Upper lobe of right lung (tissue), 1 donor: ENCODE measurements at regions not wholly inside any gene's neighbourhood (a gene's known extent, or its start where the extent isn't known, plus 50 kb on each side); places are given as distances from the start of the nearest gene placed in this dataset.
A peak's percentile ranks its signal among the peaks of the same experiment; 100 is the strongest.

ENCODE experiments used
- ATAC-seq: fragments of 200-7000 bp; cut with Tn5 transposase; one replicate; pipeline ENCODE4 v1.9.1; 2020; ENCODE audit warnings: mild to moderate bottlenecking, moderate library complexity
- DNase-seq: peaks from one replicate; pipeline ENCODE4 v3.0.0-alpha.2; 2020
- H3K27ac ChIP-seq: fragments of 200-600 bp; one replicate; pipeline ENCODE4 v1.8.0; 2022
- H3K27me3 ChIP-seq: fragments of 200-600 bp; one replicate; pipeline ENCODE4 v1.8.0; 2022; ENCODE audit warnings: mild to moderate bottlenecking
- H3K36me3 ChIP-seq: fragments of 200-600 bp; one replicate; pipeline ENCODE4 v1.8.0; 2022
- H3K4me1 ChIP-seq: fragments of 200-600 bp; one replicate; pipeline ENCODE4 v1.8.0; 2022
- H3K4me3 ChIP-seq: fragments of 200-600 bp; one replicate; pipeline ENCODE4 v1.8.0; 2022; ENCODE audit warnings: mild to moderate bottlenecking
- H3K9me3 ChIP-seq: fragments of 200-600 bp; one replicate; pipeline ENCODE4 v1.8.0; 2022
- intact Hi-C: fragments of 100-400 bp; cut with DNase I; formaldehyde crosslinking; loops from one replicate; pipeline ENCODE4 v1.11.0; 2022
- TF ChIP-seq, protein P1 (sequence below): fragments of 200-600 bp; IDR thresholded peaks from one replicate; pipeline ENCODE4 v1.8.0; 2022; ENCODE audit warnings: antibody characterized with exemption
- donor health status: DM: no; HTN: yes; CAD: no; lungs with severe emphysema.

DNA sequence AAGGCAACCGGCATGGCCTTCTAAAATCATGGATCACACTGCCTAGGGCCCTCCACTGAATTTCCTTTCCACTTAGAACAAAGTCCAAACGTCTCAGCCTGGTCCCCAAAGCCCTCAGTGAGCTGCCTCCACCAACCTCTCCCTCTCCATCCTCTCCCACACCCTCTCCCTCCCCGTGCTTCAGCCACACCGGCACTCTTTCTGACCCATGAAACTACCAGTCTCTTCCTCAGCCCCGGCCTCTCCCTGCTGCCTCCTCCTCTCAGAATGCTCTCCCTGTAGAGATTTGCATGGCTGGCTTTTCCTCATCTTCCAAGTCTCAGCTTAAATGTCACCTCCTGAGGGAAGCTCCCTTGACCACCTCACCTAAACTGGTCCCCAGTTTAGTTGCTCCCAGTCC lies 219.0 kb upstream of the ZMIZ1 start:
- no peak overlapping the region for H3K27ac ChIP-seq

DNA sequence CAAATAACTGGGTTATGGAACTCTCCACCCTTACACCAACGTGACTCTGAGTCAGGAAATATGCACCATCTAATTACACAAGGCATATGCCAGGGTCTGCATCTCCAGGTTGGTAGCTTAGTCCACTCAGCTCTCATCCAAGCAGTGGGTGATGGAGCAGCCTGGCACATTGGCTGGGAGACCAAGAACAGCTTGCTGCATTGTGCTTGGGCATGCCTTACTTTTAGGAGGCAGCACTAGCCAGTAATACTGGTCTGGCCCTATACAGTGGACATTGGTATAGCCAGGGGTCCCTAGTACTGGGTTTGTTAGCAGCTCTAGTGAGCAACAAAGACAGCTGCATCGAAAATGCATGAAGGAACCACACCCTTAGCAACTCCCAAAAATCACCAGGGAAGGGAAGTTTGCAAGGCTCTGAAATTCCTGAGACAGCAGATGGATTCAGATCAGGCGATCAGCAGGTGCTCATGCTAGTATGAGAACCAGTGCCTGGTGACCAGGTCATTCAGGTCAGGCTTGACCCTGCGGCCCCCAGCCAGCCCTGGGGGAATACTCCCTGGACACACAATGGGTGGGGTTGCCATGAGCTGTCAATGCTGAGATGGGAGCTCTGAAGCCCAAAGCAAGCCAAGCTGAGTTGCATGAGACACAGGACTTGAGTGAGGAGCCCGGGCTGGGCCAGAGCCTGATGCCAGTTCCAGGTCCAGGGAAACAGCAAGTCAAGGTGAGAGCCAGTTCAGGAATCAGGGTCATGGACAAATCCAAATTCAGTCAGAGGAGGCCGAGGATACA lies 217.9 kb upstream of the ZMIZ1 start:
- ATAC-seq = no peak
- no peak for DNase-seq

More for the DNA sequence above, 219.0 kb upstream of the ZMIZ1 start:
- ATAC-seq (no peak), DNase-seq (no peak)
- Histone ChIP-seq H3K27me3 (no peaks in the 10 kb centered on the region), H3K4me1 (no peaks in the 10 kb centered on the region), H3K4me3 (no peak overlapping the region), H3K36me3 (no peaks in the 10 kb centered on the region), H3K9me3 (no peaks in the 10 kb centered on the region)
- TF ChIP-seq, protein P1, sequence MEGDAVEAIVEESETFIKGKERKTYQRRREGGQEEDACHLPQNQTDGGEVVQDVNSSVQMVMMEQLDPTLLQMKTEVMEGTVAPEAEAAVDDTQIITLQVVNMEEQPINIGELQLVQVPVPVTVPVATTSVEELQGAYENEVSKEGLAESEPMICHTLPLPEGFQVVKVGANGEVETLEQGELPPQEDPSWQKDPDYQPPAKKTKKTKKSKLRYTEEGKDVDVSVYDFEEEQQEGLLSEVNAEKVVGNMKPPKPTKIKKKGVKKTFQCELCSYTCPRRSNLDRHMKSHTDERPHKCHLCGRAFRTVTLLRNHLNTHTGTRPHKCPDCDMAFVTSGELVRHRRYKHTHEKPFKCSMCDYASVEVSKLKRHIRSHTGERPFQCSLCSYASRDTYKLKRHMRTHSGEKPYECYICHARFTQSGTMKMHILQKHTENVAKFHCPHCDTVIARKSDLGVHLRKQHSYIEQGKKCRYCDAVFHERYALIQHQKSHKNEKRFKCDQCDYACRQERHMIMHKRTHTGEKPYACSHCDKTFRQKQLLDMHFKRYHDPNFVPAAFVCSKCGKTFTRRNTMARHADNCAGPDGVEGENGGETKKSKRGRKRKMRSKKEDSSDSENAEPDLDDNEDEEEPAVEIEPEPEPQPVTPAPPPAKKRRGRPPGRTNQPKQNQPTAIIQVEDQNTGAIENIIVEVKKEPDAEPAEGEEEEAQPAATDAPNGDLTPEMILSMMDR = no peak
- intact Hi-C loops = no loop called here

DNA sequence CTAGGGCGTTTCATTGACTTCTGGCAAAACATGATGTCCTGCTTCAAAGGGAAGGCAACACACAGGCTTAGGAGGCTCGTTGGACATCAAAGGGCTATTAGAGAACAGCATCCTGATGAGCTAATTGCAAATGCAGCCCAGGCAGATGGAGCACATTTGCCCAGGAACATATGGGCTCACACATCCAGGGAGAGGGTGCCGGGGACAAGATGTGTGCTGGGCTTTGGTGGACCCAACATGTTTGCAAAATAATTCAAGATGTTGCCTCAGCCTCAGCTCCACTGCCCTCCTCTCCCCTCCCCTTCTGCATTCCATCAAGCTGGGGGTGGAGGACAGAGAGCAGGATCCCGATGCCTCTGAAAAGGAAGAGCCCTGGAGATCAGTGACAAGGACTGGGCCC lies 217.1 kb upstream of the ZMIZ1 start:
- Histone ChIP-seq H3K27ac (peak overlapping the region; percentile 30), H3K36me3 (no peaks in the 10 kb centered on the region), H3K4me1 (no peaks in the 10 kb centered on the region), H3K4me3 (no peak overlapping the region), H3K9me3 (no peaks in the 10 kb centered on the region), H3K27me3 (no peaks in the 10 kb centered on the region)
- TF ChIP-seq, protein P1 = no peak
- ATAC-seq (peak; percentile 41), DNase-seq (no peak)
- intact Hi-C loops = no loop called here

More for the DNA sequence above, 217.9 kb upstream of the ZMIZ1 start:
- Histone ChIP-seq H3K27ac (peak overlapping the region; percentile 36), H3K4me1 (no peaks in the 10 kb centered on the region), H3K27me3 (no peaks in the 10 kb centered on the region), H3K9me3 (no peaks in the 10 kb centered on the region), H3K4me3 (no peak overlapping the region), H3K36me3 (no peaks in the 10 kb centered on the region)
- TF ChIP-seq, protein P1 = no peak
- intact Hi-C loops = no loop called here

DNA sequence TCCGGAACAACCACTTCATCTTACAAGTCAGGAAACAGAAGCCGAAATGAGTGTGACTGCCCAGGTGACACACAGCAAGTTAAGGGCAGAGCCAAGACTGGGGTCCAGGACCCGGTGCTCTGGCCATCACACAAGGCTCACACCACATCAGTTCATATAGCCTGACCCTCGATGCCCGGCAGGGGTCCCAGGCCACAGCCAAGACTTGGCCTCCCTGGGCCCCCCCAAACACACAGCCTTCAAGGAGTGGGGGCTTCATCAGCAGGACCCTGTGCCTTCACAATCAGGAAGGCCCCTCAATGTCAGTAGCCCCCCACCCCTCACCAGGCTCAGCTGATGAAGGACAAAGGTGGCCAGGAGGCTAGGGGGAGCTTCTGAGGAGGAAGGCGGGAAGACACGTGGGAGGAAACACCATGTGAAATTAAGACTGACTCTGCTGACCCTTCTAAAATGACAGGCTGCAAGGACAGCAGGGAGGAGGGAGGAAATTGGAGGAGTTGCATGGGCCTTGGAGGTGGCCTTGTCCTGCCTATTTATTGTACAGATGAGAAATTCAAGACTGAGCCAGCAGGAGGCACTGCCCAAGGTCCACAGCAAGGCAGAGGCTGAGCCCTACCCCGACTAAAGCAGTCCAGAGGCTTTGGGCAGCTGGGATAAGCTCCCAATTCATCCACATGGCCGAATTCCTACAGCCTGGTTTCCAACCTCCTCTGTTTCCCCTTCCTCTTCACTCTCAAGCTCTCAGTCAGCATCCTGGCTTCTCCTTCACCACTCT lies 216.1 kb upstream of the ZMIZ1 start:
- intact Hi-C loops = no loop called here
- H3K4me1 ChIP-seq = no peaks in the 10 kb centered on the region
- H3K36me3 ChIP-seq = no peaks in the 10 kb centered on the region
- H3K27me3 ChIP-seq = no peaks in the 10 kb centered on the region
- TF ChIP-seq, protein P1 = peak; percentile 40
- no peaks in the 10 kb centered on the region for H3K9me3 ChIP-seq
- no peak overlapping the region for H3K4me3 ChIP-seq
- ATAC-seq (peak; percentile 68), DNase-seq (no peak)
- H3K27ac ChIP-seq = peak overlapping the region; percentile 30

DNA sequence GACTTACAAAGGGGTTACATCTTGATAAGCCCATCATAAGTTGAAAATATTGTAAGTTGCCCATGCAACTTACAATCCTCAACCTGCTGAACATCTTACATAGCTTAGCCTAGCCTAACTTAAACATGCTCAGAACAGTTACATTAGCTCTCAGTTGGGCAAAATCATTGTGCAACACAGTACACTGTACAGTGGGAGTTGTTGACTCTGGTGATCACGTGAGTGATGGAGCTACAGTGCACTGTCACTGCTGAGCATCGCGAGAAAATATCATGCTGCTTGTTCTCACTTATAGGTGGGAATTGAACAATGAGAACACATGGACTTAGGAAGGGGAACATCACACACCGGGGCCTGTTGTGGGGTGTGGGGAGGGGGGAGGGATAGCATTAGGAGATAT lies 214.9 kb upstream of the ZMIZ1 start:
- Histone ChIP-seq H3K4me3 (no peak overlapping the region), H3K27me3 (no peaks in the 10 kb centered on the region), H3K36me3 (no peaks in the 10 kb centered on the region), H3K9me3 (no peaks in the 10 kb centered on the region), H3K27ac (no peak overlapping the region), H3K4me1 (no peaks in the 10 kb centered on the region)
- TF ChIP-seq, protein P1 = no peak
- ATAC-seq = no peak
- no peak for DNase-seq
- intact Hi-C loops = no loop called here
